ENCODE measurements at regions not wholly inside any gene's neighbourhood (a gene's known extent, or its start where the extent isn't known, plus 50 kb on each side); places are given as distances from the start of the nearest gene placed in this dataset.

DNA sequence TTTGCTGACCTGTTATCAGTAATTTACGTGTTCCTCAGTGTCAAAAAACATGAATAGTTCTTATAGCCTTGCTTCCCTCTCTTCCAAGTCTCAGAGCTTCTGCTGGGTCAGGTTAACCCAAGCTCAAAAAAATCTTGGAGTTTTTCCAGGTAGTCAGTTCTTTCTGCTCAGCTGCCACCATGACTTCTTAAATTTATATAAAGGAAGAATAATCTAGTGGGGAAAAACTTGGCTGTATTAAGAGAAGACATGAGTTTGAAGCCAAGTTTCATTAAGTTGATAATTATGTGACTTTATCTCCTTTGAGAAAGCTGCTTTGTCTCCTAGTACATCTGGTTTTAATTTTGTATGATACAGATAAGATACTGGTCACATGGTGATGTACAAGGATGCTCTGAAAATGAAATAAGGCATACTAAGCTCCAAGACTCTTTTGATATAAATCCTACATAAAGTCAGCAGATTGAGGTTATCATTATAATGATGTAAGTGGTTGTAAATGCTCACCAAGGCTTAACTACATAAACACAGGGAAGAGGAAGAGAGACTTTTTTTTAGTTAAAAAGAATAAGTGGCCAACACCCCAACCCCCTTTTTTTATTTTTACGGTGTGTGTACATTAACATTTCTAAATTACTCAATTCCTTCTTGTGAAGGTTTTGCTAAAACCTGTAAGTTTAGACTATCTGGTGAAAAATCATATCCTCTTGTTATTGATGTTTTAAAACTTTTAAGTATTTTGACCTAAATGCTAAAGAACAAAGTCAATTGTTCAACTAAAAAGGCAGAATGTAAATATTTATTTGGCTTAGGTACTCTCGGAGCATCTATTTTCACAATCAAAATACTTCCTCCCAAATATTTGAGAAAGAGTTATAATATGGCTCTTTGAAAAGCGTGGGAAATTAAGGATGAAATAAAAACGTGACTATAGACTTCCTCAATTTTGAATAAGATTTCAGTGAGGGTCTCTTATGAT lies 84.1 kb upstream of the SLC38A2 start:
- peaks cover 30% of the 10 kb centered on the region for H3K4me1 ChIP-seq
- CTCF ChIA-PET: interaction anchor here (1.6 to 1.8 kb wide), 2 partner anchors 14 to 17 kb away, joined by 5 read pairs; no protein-coding TSS in a partner anchor
- TF ChIP-seq NFE2L2 (conservative IDR thresholded peaks at IDR 0.05; ENCODE audit: low read length) (no peak), ZNF302 (CRISPR knock-in tag; IDR thresholded peaks at IDR 0.05) (no peak), EHF (CRISPR knock-in tag; IDR thresholded peaks at IDR 0.05) (no peak), KDM1A (IDR thresholded peaks at IDR 0.05; ENCODE audit: low read depth) (no peak), CBX8 (IDR thresholded peaks at IDR 0.05) (no peak), RNF2 (IDR thresholded peaks at IDR 0.05; ENCODE audit: borderline replicate concordance, low read depth) (no peak), MAZ (IDR thresholded peaks at IDR 0.05; ENCODE audit: borderline replicate concordance, low read depth, low read length) (no peak), RCOR1 (IDR thresholded peaks at IDR 0.05; ENCODE audit: low read depth, low read length) (no peak), NPAS2 (CRISPR knock-in tag; IDR thresholded peaks at IDR 0.05; ENCODE audit: borderline replicate concordance) (no peak), MYC (IDR thresholded peaks at IDR 0.05; ENCODE audit: borderline replicate concordance, low read length) (no peak), KDM5A (IDR thresholded peaks at IDR 0.05) (no peak), PHF8 (IDR thresholded peaks at IDR 0.05; ENCODE audit: borderline replicate concordance, low read depth) (no peak), HOXA7 (CRISPR knock-in tag; IDR thresholded peaks at IDR 0.05) (no peak)
- TF ChIP-seq, protein P1, sequence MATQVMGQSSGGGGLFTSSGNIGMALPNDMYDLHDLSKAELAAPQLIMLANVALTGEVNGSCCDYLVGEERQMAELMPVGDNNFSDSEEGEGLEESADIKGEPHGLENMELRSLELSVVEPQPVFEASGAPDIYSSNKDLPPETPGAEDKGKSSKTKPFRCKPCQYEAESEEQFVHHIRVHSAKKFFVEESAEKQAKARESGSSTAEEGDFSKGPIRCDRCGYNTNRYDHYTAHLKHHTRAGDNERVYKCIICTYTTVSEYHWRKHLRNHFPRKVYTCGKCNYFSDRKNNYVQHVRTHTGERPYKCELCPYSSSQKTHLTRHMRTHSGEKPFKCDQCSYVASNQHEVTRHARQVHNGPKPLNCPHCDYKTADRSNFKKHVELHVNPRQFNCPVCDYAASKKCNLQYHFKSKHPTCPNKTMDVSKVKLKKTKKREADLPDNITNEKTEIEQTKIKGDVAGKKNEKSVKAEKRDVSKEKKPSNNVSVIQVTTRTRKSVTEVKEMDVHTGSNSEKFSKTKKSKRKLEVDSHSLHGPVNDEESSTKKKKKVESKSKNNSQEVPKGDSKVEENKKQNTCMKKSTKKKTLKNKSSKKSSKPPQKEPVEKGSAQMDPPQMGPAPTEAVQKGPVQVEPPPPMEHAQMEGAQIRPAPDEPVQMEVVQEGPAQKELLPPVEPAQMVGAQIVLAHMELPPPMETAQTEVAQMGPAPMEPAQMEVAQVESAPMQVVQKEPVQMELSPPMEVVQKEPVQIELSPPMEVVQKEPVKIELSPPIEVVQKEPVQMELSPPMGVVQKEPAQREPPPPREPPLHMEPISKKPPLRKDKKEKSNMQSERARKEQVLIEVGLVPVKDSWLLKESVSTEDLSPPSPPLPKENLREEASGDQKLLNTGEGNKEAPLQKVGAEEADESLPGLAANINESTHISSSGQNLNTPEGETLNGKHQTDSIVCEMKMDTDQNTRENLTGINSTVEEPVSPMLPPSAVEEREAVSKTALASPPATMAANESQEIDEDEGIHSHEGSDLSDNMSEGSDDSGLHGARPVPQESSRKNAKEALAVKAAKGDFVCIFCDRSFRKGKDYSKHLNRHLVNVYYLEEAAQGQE (IDR thresholded peaks at IDR 0.05): no peak
- TF ChIP-seq, protein P2, sequence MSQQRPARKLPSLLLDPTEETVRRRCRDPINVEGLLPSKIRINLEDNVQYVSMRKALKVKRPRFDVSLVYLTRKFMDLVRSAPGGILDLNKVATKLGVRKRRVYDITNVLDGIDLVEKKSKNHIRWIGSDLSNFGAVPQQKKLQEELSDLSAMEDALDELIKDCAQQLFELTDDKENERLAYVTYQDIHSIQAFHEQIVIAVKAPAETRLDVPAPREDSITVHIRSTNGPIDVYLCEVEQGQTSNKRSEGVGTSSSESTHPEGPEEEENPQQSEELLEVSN (IDR thresholded peaks at IDR 0.05; ENCODE audit: borderline replicate concordance, low read depth): no peak
- H3K4me2 ChIP-seq: peak overlapping the region; percentile 21; the same call in 2 of the 3 replicates
- ATAC-seq (no peak), FAIRE-seq (no peak), DNase-seq (ENCODE audit: low read depth in 1 of 2, low spot score in 1 of 2) (no peak)
- H3K4me3 ChIP-seq: no peak overlapping the region
- H3K9me3 ChIP-seq: no peaks in the 10 kb centered on the region
- POLR2A ChIA-PET: no interaction called here
- H3K27ac ChIP-seq: peak overlapping the region; percentile 9 to 44; a peak in 4 of 6 replicates
- 75% methylated on average over 5 of the region's 5 CpGs for WGBS (ENCODE audit: missing lambda C conversion rate)

GRCh38 chr12:46455648-46456352 lies 83.2 kb upstream of the SLC38A2 start:
- DNase-seq (ENCODE audit: low read depth in 1 of 2, low spot score in 1 of 2): peak in 1 of 2 experiments; percentile 23
- Histone ChIP-seq H3K27ac (peak overlapping the region; percentile 9 to 44; a peak in 4 of 6 replicates), H3K4me3 (no peak overlapping the region), H3K4me2 (peak overlapping the region; percentile 21; the same call in 2 of the 3 replicates), H3K9me3 (no peaks in the 10 kb centered on the region), H3K4me1 (peaks cover 27% of the 10 kb centered on the region)
- TF ChIP-seq POLR2A (IDR thresholded peaks at IDR 0.05; ENCODE audit: low read length) (no peak), EHMT2 (IDR thresholded peaks at IDR 0.05; ENCODE audit: low read depth) (no peak)
- TF ChIP-seq, protein P2 (IDR thresholded peaks at IDR 0.05; ENCODE audit: borderline replicate concordance, low read depth): no peak
- ChIA-PET POLR2A (no interaction called here), CTCF (interaction anchor here (1.6 to 1.8 kb wide), 2 partner anchors 15 to 18 kb away, joined by 5 read pairs; no protein-coding TSS in a partner anchor)
- WGBS (ENCODE audit: missing lambda C conversion rate): 35% methylated on average over 1 of the region's 1 CpG
- peak in 1 of 2 experiments; percentile 45; a peak in 3 of 6 replicates for ATAC-seq
- no peak for FAIRE-seq

Data from A549 (cell line).